ENCODE measurements at regions not wholly inside any gene's neighbourhood (a gene's known extent, or its start where the extent isn't known, plus 50 kb on each side); places are given as distances from the start of the nearest gene placed in this dataset.

DNA sequence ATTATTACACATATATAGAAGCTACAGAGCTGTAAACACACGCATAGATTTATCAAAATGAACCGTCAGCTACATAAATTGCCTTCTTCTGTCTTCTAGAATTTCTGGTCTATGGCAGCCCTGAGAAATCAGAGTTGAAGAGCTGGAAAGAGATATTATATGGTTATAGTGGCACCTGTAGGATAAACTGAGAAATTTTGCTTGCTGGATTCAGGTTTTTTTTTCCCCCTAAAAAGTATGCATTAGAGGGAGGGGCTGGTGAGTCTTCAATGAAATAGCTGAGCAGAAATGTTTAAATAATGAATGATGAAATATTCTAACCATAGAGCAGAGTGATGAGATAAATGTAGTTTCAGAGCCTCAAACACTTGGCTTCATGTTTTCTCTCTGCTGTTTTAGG is 78.0 kb upstream of the DYNC1I1 start:
- TF ChIP-seq CTCF (IDR thresholded peaks at IDR 0.05) (no peak), EP300 (IDR thresholded peaks at IDR 0.05) (no peak), POLR2A (IDR thresholded peaks at IDR 0.05) (no peak)

All from ovary (tissue), 3 donors.